GM12892 (cell line): ENCODE measurements at regions not wholly inside any gene's neighbourhood (a gene's known extent, or its start where the extent isn't known, plus 50 kb on each side); places are given as distances from the start of the nearest gene placed in this dataset.

Experiments
- DNase-seq: peaks from one replicate; pipeline ENCODE4 v3.0.0; 2011; ENCODE audit not compliant: insufficient read length
- FAIRE-seq: peaks from 2 replicates; lab custom pipeline; 2011; peaks lifted over from hg19 to GRCh38; lab: Jason Lieb, UNC
- POLR2A ChIP-seq: IDR thresholded peaks from 2 replicates; pipeline ENCODE4 v1.6.1; 2011; ENCODE audit warnings: low read depth, low read length, control low read depth
- POLR2AphosphoS5 ChIP-seq: IDR thresholded peaks from 2 replicates; pipeline ENCODE4 v1.6.1; 2011; ENCODE audit warnings: low read depth, low read length, control low read depth
- TAF1 ChIP-seq: IDR thresholded peaks from 2 replicates; pipeline ENCODE4 v1.6.1; 2011; ENCODE audit warnings: low read depth, mild to moderate bottlenecking, control low read depth, low read length, borderline replicate concordance

- TF ChIP-seq POLR2AphosphoS5: no peak
- no peak for TF ChIP-seq TAF1
- no peak for TF ChIP-seq POLR2A
- DNase-seq (no peak), FAIRE-seq (no peak)
Observed at GRCh38 chr21:23780326-23780725, 1827.0 kb downstream of the MRPL39 start.

GRCh38 chr21:23743821-23744220, 1863.5 kb downstream of the MRPL39 start:
- TF ChIP-seq POLR2AphosphoS5 (no peak), TAF1 (no peak), POLR2A (no peak)
- FAIRE-seq (no peak), DNase-seq (no peak)

- no peak for FAIRE-seq
- no peak for DNase-seq
- TF ChIP-seq POLR2AphosphoS5 (no peak), POLR2A (no peak), TAF1 (no peak)
Observed at GRCh38 chr21:23740463-23740862, 1866.8 kb downstream of the MRPL39 start.

GRCh38 chr21:23732776-23733175, 1874.5 kb downstream of the MRPL39 start:
- FAIRE-seq: no peak
- no peak for TF ChIP-seq TAF1
- no peak for TF ChIP-seq POLR2A
- TF ChIP-seq POLR2AphosphoS5: no peak
- no peak for DNase-seq

GRCh38 chr21:23729331-23729730, 1878.0 kb downstream of the MRPL39 start:
- TF ChIP-seq POLR2A: no peak
- TF ChIP-seq TAF1: no peak
- TF ChIP-seq POLR2AphosphoS5: no peak
- no peak for DNase-seq
- FAIRE-seq: no peak

- FAIRE-seq: no peak
Observed at GRCh38 chr21:23725576-23725975, 1881.7 kb downstream of the MRPL39 start.

GRCh38 chr21:23718446-23719285, 1888.6 kb downstream of the MRPL39 start:
- no peak for DNase-seq
- FAIRE-seq: no peak
- TF ChIP-seq POLR2A (no peak), TAF1 (no peak), POLR2AphosphoS5 (no peak)

More at GRCh38 chr21:23725576-23725975, 1881.7 kb downstream of the MRPL39 start:
- no peak for DNase-seq
- no peak for TF ChIP-seq TAF1
- TF ChIP-seq POLR2A: no peak
- no peak for TF ChIP-seq POLR2AphosphoS5

- DNase-seq: no peak
- TF ChIP-seq POLR2AphosphoS5: no peak
- TF ChIP-seq POLR2A: no peak
- no peak for TF ChIP-seq TAF1
- no peak for FAIRE-seq
Observed at GRCh38 chr21:23712166-23712565, 1895.1 kb downstream of the MRPL39 start.

- no peak for DNase-seq
- no peak for FAIRE-seq
- no peak for TF ChIP-seq TAF1
Observed at GRCh38 chr21:23706431-23706830, 1900.8 kb downstream of the MRPL39 start.

- TF ChIP-seq POLR2A (no peak), POLR2AphosphoS5 (no peak), TAF1 (no peak)
- FAIRE-seq: no peak
- no peak for DNase-seq
Observed at GRCh38 chr21:23699402-23699801, 1907.9 kb downstream of the MRPL39 start.

GRCh38 chr21:23698619-23699018, 1908.7 kb downstream of the MRPL39 start:
- DNase-seq (no peak), FAIRE-seq (no peak)
- TF ChIP-seq POLR2A: no peak
- TF ChIP-seq POLR2AphosphoS5: no peak
- no peak for TF ChIP-seq TAF1

GRCh38 chr21:23695443-23695842, 1911.8 kb downstream of the MRPL39 start:
- TF ChIP-seq POLR2AphosphoS5: no peak
- TF ChIP-seq POLR2A: no peak
- no peak for TF ChIP-seq TAF1
- FAIRE-seq (no peak), DNase-seq (no peak)

GRCh38 chr21:23694390-23694789, 1912.9 kb downstream of the MRPL39 start:
- no peak for TF ChIP-seq TAF1
- no peak for TF ChIP-seq POLR2A
- no peak for TF ChIP-seq POLR2AphosphoS5
- no peak for DNase-seq
- no peak for FAIRE-seq
